ENCODE measurements at regions not wholly inside any gene's neighbourhood (a gene's known extent, or its start where the extent isn't known, plus 50 kb on each side); places are given as distances from the start of the nearest gene placed in this dataset.

- no peak for DNase-seq (ENCODE audit: low spot score)
Measured at GRCh38 chr3:127033171-127033570, 50.3 kb downstream of the PLXNA1 start.

GRCh38 chr3:127033786-127034185 is 50.9 kb downstream of the PLXNA1 start:
- DNase-seq (ENCODE audit: low spot score): no peak

GRCh38 chr3:127034195-127034989 is 51.5 kb downstream of the PLXNA1 start:
- no peak for DNase-seq (ENCODE audit: low spot score)

GRCh38 chr3:127034990-127035652 is 52.2 kb downstream of the PLXNA1 start:
- DNase-seq (ENCODE audit: low spot score): no peak

GRCh38 chr3:127035677-127036076 is 52.8 kb downstream of the PLXNA1 start:
- DNase-seq (ENCODE audit: low spot score): peak; percentile 15

- no peak for DNase-seq (ENCODE audit: low spot score)
Measured at GRCh38 chr3:127036209-127037020, 53.5 kb downstream of the PLXNA1 start.

GRCh38 chr3:127037021-127037400 is 54.1 kb downstream of the PLXNA1 start:
- DNase-seq (ENCODE audit: low spot score): no peak

- no peak for DNase-seq (ENCODE audit: low spot score)
Measured at GRCh38 chr3:127037418-127037841, 54.5 kb downstream of the PLXNA1 start.

GRCh38 chr3:127037971-127038446 is 55.1 kb downstream of the PLXNA1 start:
- DNase-seq (ENCODE audit: low spot score): no peak

GRCh38 chr3:127038466-127038865 is 55.6 kb downstream of the PLXNA1 start:
- DNase-seq (ENCODE audit: low spot score): no peak

- DNase-seq (ENCODE audit: low spot score): no peak
Measured at GRCh38 chr3:127038923-127039581, 56.1 kb downstream of the PLXNA1 start.

- no peak for DNase-seq (ENCODE audit: low spot score)
Measured at GRCh38 chr3:127039719-127040118, 56.8 kb downstream of the PLXNA1 start.

GRCh38 chr3:127040216-127040615 is 57.3 kb downstream of the PLXNA1 start:
- DNase-seq (ENCODE audit: low spot score): no peak

- no peak for DNase-seq (ENCODE audit: low spot score)
Measured at GRCh38 chr3:127041264-127041820, 58.4 kb downstream of the PLXNA1 start.

- DNase-seq (ENCODE audit: low spot score): no peak
Measured at GRCh38 chr3:127041933-127042332, 59.0 kb downstream of the PLXNA1 start.

- DNase-seq (ENCODE audit: low spot score): no peak
Measured at GRCh38 chr3:127042634-127043033, 59.7 kb downstream of the PLXNA1 start.

- DNase-seq (ENCODE audit: low spot score): no peak
Measured at GRCh38 chr3:127043041-127043641, 60.2 kb downstream of the PLXNA1 start.

- no peak for DNase-seq (ENCODE audit: low spot score)
Measured at GRCh38 chr3:127043731-127044510, 61.0 kb downstream of the PLXNA1 start.

GRCh38 chr3:127044996-127045395 is 62.1 kb downstream of the PLXNA1 start:
- no peak for DNase-seq (ENCODE audit: low spot score)

GRCh38 chr3:127045435-127046045 is 62.6 kb downstream of the PLXNA1 start:
- DNase-seq (ENCODE audit: low spot score): no peak

All from hematopoietic multipotent progenitor cell treated with erythropoietin and hydrocortisone succinate and interleukin-3 and kit ligand, for 15 days (in vitro differentiated cells).